ENCODE measurements at regions not wholly inside any gene's neighbourhood (a gene's known extent, or its start where the extent isn't known, plus 50 kb on each side); places are given as distances from the start of the nearest gene placed in this dataset.

- no peak for TF ChIP-seq ZNF584 (CRISPR knock-in tag; IDR thresholded peaks at IDR 0.05; ENCODE audit: low read depth)
- TF ChIP-seq RUNX1 (IDR thresholded peaks at IDR 0.05; ENCODE audit: low read depth): no peak
- no peak for TF ChIP-seq ZNF277 (CRISPR knock-in tag; IDR thresholded peaks at IDR 0.05; ENCODE audit: borderline replicate concordance)
- no peak for TF ChIP-seq ATF1 (CRISPR knock-in tag; IDR thresholded peaks at IDR 0.05)
- TF ChIP-seq ATF1 (tag; IDR thresholded peaks at IDR 0.05): no peak
- no peak for TF ChIP-seq ARID1B (IDR thresholded peaks at IDR 0.05)
- TF ChIP-seq CHD7 (IDR thresholded peaks at IDR 0.05; ENCODE audit: low read depth, low read length): no peak
- no peak for TF ChIP-seq ZFP30 (CRISPR knock-in tag; IDR thresholded peaks at IDR 0.05; ENCODE audit: borderline replicate concordance)
- no peak for TF ChIP-seq ZHX1 (conservative IDR thresholded peaks at IDR 0.05; ENCODE audit: low read length)
Observed at GRCh38 chr1:242586360-242586680, 61.8 kb upstream of the PLD5 start (continued).

Data from K562 (cell line).